DND-41 (cell line): ENCODE measurements at regions not wholly inside any gene's neighbourhood (a gene's known extent, or its start where the extent isn't known, plus 50 kb on each side); places are given as distances from the start of the nearest gene placed in this dataset.

Experiments used
- ATAC-seq: fragments of 200-7000 bp; cut with Tn5 transposase; 3 replicates; pipeline ENCODE4 v1.9.1; 2021; ENCODE audit warnings: low read depth; ENCODE audit not compliant: insufficient read depth
- DNase-seq: peaks from one replicate; pipeline ENCODE4 v3.0.0-alpha.2; 2020
- H2AFZ ChIP-seq: 2 replicates; pipeline ENCODE4 v1.6.0; 2012; ENCODE audit warnings: low read depth, low read length
- H3K27ac ChIP-seq: 2 replicates; pipeline ENCODE4 v1.5.1; 2012; ENCODE audit warnings: low read length, inconsistent platforms
- H3K27me3 ChIP-seq: fragments of 200-600 bp; sonication (generic); 2 replicates; pipeline ENCODE4 v1.6.0; 2012; ENCODE audit warnings: low read length, mild to moderate bottlenecking, inconsistent platforms; ENCODE audit not compliant: insufficient read depth, poor library complexity
- H3K36me3 ChIP-seq: 2 replicates; pipeline ENCODE4 v1.5.1; 2012; ENCODE audit warnings: low read length, inconsistent platforms; ENCODE audit not compliant: insufficient read depth
- H3K4me1 ChIP-seq: 2 replicates; pipeline ENCODE4 v1.5.1; 2012; ENCODE audit warnings: mild to moderate bottlenecking, low read length; ENCODE audit not compliant: insufficient read depth
- H3K4me2 ChIP-seq: 2 replicates; pipeline ENCODE4 v1.6.0; 2012; ENCODE audit warnings: mild to moderate bottlenecking, moderate library complexity, low read length, inconsistent platforms; ENCODE audit not compliant: insufficient read depth
- H3K4me3 ChIP-seq, 2 experiments: fragments of 200-600 bp in 1 of 2; shearing (Covaris generic) in 1 of 2; 2 replicates each; pipeline ENCODE4 v1.5.1; 2012 to 2016; ENCODE audit warnings: inconsistent platforms in 2 of 2, low read length in 2 of 2, mild to moderate bottlenecking in 2 of 2, low read depth in 1 of 2, moderate library complexity in 1 of 2
- H3K79me2 ChIP-seq: 2 replicates; pipeline ENCODE4 v1.6.0; 2012; ENCODE audit warnings: low read length, inconsistent platforms; ENCODE audit not compliant: insufficient read depth
- H3K9ac ChIP-seq: 2 replicates; pipeline ENCODE4 v1.6.0; 2012; ENCODE audit warnings: low read depth, mild to moderate bottlenecking, inconsistent platforms, low read length, moderate library complexity
- H3K9me3 ChIP-seq: 2 replicates; pipeline ENCODE4 v1.5.1; 2012; ENCODE audit warnings: low read length, moderate library complexity, mild to moderate bottlenecking, inconsistent platforms; ENCODE audit not compliant: insufficient read depth, severe bottlenecking
- H4K20me1 ChIP-seq: 2 replicates; pipeline ENCODE4 v1.6.0; 2012; ENCODE audit warnings: low read length; ENCODE audit not compliant: insufficient read depth
- EZH2 ChIP-seq: IDR thresholded peaks from 3 replicates; pipeline ENCODE4 v1.6.1; 2012; ENCODE audit warnings: borderline replicate concordance, low read depth, mild to moderate bottlenecking, moderate library complexity, low read length, inconsistent platforms; ENCODE audit not compliant: severe bottlenecking
- TF ChIP-seq, protein P1 (sequence below): IDR thresholded peaks from 2 replicates; pipeline ENCODE4 v1.5.1; 2012; ENCODE audit warnings: borderline replicate concordance, low read length, moderate library complexity, mild to moderate bottlenecking; ENCODE audit not compliant: poor library complexity, severe bottlenecking; ENCODE audit errors: extremely low read depth

DNA sequence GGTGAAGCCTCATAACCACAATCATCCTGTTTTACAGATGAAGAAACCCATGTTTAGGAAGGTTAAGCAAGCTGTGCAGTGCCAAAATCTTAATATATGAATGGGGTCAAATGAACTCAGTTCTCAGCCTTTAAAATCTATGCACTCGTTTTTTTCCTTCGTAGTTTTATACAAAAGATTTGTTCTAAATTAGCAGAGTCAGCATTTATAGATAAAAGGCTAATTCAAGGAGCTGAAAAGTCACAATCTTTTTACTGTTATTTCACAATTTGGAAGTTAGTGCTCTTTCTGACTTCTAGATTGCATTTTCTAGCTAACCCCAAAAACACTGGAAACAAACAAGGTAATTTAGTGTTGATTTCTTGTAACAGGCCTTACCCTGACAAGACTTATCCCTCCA, 766.9 kb upstream of the ADGRL4 start:
- Histone ChIP-seq H3K27me3 (no peaks in the 10 kb centered on the region), H4K20me1 (no peaks in the 10 kb centered on the region), H3K36me3 (no peaks in the 10 kb centered on the region), H3K79me2 (no peaks in the 10 kb centered on the region), H3K4me2 (no peak overlapping the region), H3K9ac (no peak overlapping the region), H2AFZ (no peak overlapping the region), H3K9me3 (no peaks in the 10 kb centered on the region), H3K4me1 (no peaks in the 10 kb centered on the region), H3K27ac (no peak overlapping the region), H3K4me3 (no peak overlapping the region)
- DNase-seq (no peak), ATAC-seq (no peak)
- no peak for TF ChIP-seq EZH2
- TF ChIP-seq, protein P1, sequence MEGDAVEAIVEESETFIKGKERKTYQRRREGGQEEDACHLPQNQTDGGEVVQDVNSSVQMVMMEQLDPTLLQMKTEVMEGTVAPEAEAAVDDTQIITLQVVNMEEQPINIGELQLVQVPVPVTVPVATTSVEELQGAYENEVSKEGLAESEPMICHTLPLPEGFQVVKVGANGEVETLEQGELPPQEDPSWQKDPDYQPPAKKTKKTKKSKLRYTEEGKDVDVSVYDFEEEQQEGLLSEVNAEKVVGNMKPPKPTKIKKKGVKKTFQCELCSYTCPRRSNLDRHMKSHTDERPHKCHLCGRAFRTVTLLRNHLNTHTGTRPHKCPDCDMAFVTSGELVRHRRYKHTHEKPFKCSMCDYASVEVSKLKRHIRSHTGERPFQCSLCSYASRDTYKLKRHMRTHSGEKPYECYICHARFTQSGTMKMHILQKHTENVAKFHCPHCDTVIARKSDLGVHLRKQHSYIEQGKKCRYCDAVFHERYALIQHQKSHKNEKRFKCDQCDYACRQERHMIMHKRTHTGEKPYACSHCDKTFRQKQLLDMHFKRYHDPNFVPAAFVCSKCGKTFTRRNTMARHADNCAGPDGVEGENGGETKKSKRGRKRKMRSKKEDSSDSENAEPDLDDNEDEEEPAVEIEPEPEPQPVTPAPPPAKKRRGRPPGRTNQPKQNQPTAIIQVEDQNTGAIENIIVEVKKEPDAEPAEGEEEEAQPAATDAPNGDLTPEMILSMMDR = no peak

DNA sequence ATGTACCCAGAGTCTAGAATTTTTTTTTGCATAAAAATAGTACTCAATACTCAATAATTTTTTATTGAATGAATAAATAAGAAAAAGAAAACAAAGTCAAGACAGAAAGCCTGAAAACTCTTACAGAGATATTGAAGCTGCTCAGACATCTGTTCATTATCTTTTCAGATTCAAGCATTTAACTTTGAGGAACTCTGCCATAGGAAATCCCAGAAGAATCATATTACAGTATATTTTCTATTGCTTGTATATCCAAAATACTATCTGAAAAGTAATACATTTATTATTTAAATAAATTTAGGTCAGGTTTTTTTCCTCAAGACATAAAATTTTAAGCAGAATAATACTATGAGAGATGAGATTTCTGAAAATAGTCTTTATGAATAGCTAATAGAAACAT, 755.9 kb upstream of the ADGRL4 start:
- Histone ChIP-seq H3K4me2 (no peak overlapping the region), H3K4me1 (no peaks in the 10 kb centered on the region), H4K20me1 (no peaks in the 10 kb centered on the region), H2AFZ (no peak overlapping the region), H3K9me3 (no peaks in the 10 kb centered on the region), H3K4me3 (no peak overlapping the region), H3K27me3 (no peaks in the 10 kb centered on the region), H3K27ac (no peak overlapping the region), H3K36me3 (no peaks in the 10 kb centered on the region), H3K79me2 (no peaks in the 10 kb centered on the region), H3K9ac (no peak overlapping the region)
- DNase-seq = no peak
- TF ChIP-seq, protein P1 = no peak
- no peak for ATAC-seq

DNA sequence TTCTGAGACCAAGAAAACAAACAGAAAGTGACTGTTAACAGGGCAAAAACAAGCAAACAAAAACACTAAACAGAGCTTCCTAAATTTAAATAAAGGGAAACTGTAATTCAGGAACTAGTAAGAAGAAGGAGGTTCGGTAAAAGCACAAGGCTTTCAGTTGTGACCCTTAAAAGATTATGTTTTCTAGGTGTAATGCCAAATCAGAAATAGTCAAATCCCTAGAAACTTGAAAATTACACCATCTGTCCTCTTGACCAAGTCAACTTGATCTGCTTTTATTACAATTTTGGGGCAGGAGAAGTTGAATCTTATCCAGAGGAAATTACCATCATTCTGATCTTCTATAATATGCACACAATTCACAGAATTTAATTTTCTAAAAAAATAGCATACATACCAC, 754.0 kb upstream of the ADGRL4 start:
- H3K4me2 ChIP-seq = no peak overlapping the region
- DNase-seq (no peak), ATAC-seq (no peak)
- H2AFZ ChIP-seq = no peak overlapping the region
- no peak overlapping the region for H3K4me3 ChIP-seq
- no peaks in the 10 kb centered on the region for H3K27me3 ChIP-seq
- no peak overlapping the region for H3K9ac ChIP-seq
- H3K4me1 ChIP-seq = no peaks in the 10 kb centered on the region
- TF ChIP-seq, protein P1 = no peak
- TF ChIP-seq EZH2 = no peak
- no peak overlapping the region for H3K27ac ChIP-seq
- no peaks in the 10 kb centered on the region for H3K79me2 ChIP-seq
- no peaks in the 10 kb centered on the region for H3K9me3 ChIP-seq
- no peaks in the 10 kb centered on the region for H4K20me1 ChIP-seq
- H3K36me3 ChIP-seq = no peaks in the 10 kb centered on the region

DNA sequence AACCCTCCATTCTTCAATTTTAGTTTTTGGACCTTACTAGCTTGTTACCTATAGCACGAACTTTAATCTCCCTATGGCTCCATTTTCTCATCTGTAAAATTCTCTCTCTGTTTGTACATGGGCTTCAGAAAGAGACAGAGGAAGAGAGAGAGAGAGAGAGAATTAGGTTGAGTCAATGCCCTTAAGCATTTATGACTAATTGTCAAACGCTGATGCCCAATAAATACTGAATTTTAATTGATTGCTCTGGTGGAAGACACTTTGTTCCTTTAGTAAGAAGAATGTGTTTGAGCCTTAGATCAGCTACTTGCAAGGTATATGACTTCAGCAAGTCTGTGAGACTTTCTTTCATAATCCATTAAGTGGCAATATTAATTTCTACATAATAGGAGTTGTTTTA, 743.1 kb upstream of the ADGRL4 start:
- H2AFZ ChIP-seq = no peak overlapping the region
- no peak overlapping the region for H3K27ac ChIP-seq
- H3K36me3 ChIP-seq = no peaks in the 10 kb centered on the region
- DNase-seq (no peak), ATAC-seq (no peak)
- H3K4me1 ChIP-seq = no peaks in the 10 kb centered on the region
- TF ChIP-seq, protein P1 = no peak
- no peak for TF ChIP-seq EZH2
- no peaks in the 10 kb centered on the region for H3K27me3 ChIP-seq
- no peak overlapping the region for H3K9ac ChIP-seq
- H4K20me1 ChIP-seq = no peaks in the 10 kb centered on the region
- no peaks in the 10 kb centered on the region for H3K79me2 ChIP-seq
- H3K9me3 ChIP-seq = no peaks in the 10 kb centered on the region
- H3K4me3 ChIP-seq = no peak overlapping the region
- H3K4me2 ChIP-seq = no peak overlapping the region
